GM12864 (cell line): ENCODE measurements at regions not wholly inside any gene's neighbourhood (a gene's known extent, or its start where the extent isn't known, plus 50 kb on each side); places are given as distances from the start of the nearest gene placed in this dataset.

Experiments used
- DNase-seq: peaks from one replicate; pipeline ENCODE4 v3.0.0-alpha.2; 2011; ENCODE audit warnings: low read depth
- H3K4me3 ChIP-seq: 2 replicates; pipeline ENCODE4 v1.5.1; 2011; ENCODE audit warnings: mild to moderate bottlenecking, low read depth, low read length, control low read depth
- CTCF ChIP-seq: IDR thresholded peaks from 2 replicates; pipeline ENCODE4 v1.5.1; 2011; ENCODE audit warnings: low read depth, mild to moderate bottlenecking, moderate library complexity, low read length, control low read depth, inconsistent platforms; ENCODE audit errors: missing control alignments

GRCh38 chr2:172270278-172271079, 156.9 kb upstream of the ITGA6 start:
- no peak for TF ChIP-seq CTCF
- no peak overlapping the region for H3K4me3 ChIP-seq
- no peak for DNase-seq

GRCh38 chr2:172273910-172274571, 153.3 kb upstream of the ITGA6 start:
- H3K4me3 ChIP-seq: no peak overlapping the region
- DNase-seq: no peak
- TF ChIP-seq CTCF: no peak

GRCh38 chr2:172275239-172275638, 152.1 kb upstream of the ITGA6 start:
- no peak for DNase-seq
- no peak for TF ChIP-seq CTCF

GRCh38 chr2:172276961-172277360, 150.4 kb upstream of the ITGA6 start:
- TF ChIP-seq CTCF: no peak
- H3K4me3 ChIP-seq: no peak overlapping the region
- no peak for DNase-seq

More at GRCh38 chr2:172275239-172275638, 152.1 kb upstream of the ITGA6 start:
- H3K4me3 ChIP-seq: no peak overlapping the region

GRCh38 chr2:172278667-172279066, 148.7 kb upstream of the ITGA6 start:
- H3K4me3 ChIP-seq: no peak overlapping the region
- DNase-seq: no peak
- TF ChIP-seq CTCF: no peak

GRCh38 chr2:172279214-172279613, 148.2 kb upstream of the ITGA6 start:
- DNase-seq: no peak

More at GRCh38 chr2:172279214-172279613, 148.2 kb upstream of the ITGA6 start:
- no peak overlapping the region for H3K4me3 ChIP-seq
- no peak for TF ChIP-seq CTCF
